Endothelial cell (in vitro differentiated cells): ENCODE measurements at regions not wholly inside any gene's neighbourhood (a gene's known extent, or its start where the extent isn't known, plus 50 kb on each side); places are given as distances from the start of the nearest gene placed in this dataset.

Source experiments
- DNase-seq: peaks from one replicate; pipeline ENCODE4 v3.0.0; 2021; ENCODE audit warnings: low spot score
- H3K27ac Mint-ChIP-seq: one replicate; pipeline ENCODE4 v1.8.0; 2021; ENCODE audit warnings: mixed read lengths, inconsistent platforms; ENCODE audit not compliant: unreplicated experiment
- H3K27me3 Mint-ChIP-seq: one replicate; pipeline ENCODE4 v1.8.0; 2021; ENCODE audit warnings: mild to moderate bottlenecking, moderate library complexity, mixed read lengths, inconsistent platforms; ENCODE audit not compliant: unreplicated experiment
- H3K36me3 Mint-ChIP-seq: one replicate; pipeline ENCODE4 v1.8.0; 2021; ENCODE audit warnings: mild to moderate bottlenecking, low read depth, mixed read lengths, inconsistent platforms; ENCODE audit not compliant: unreplicated experiment
- H3K4me1 Mint-ChIP-seq: one replicate; pipeline ENCODE4 v1.8.0; 2021; ENCODE audit warnings: mild to moderate bottlenecking, mixed read lengths, inconsistent platforms; ENCODE audit not compliant: unreplicated experiment
- H3K4me3 Mint-ChIP-seq: one replicate; pipeline ENCODE4 v1.8.0; 2021; ENCODE audit warnings: mild to moderate bottlenecking, mixed read lengths, inconsistent platforms; ENCODE audit not compliant: unreplicated experiment
- H3K9me3 Mint-ChIP-seq: one replicate; pipeline ENCODE4 v1.8.0; 2021; ENCODE audit warnings: mixed read lengths, inconsistent platforms; ENCODE audit not compliant: unreplicated experiment
- CTCF ChIP-seq: fragments of 200-600 bp; sonication (generic); IDR thresholded peaks from one replicate; pipeline ENCODE4 v1.5.0; 2021; ENCODE audit warnings: antibody characterized with exemption; ENCODE audit not compliant: unreplicated experiment

- Mint-ChIP-seq H3K36me3 (no peaks in the 10 kb centered on the region), H3K4me3 (no peak overlapping the region), H3K4me1 (no peaks in the 10 kb centered on the region), H3K27me3 (no peaks in the 10 kb centered on the region), H3K9me3 (no peaks in the 10 kb centered on the region), H3K27ac (no peak overlapping the region)
- no peak for TF ChIP-seq CTCF
- no peak for DNase-seq
Observed at GRCh38 chr15:94177112-94177511, 54.2 kb upstream of the MCTP2 start.

GRCh38 chr15:94175420-94175819 lies 55.9 kb upstream of the MCTP2 start:
- TF ChIP-seq CTCF: no peak
- DNase-seq: no peak
- H3K4me3 Mint-ChIP-seq: no peak overlapping the region
- H3K9me3 Mint-ChIP-seq: no peaks in the 10 kb centered on the region
- H3K27ac Mint-ChIP-seq: no peak overlapping the region
- no peaks in the 10 kb centered on the region for H3K27me3 Mint-ChIP-seq
- H3K4me1 Mint-ChIP-seq: no peaks in the 10 kb centered on the region
- no peaks in the 10 kb centered on the region for H3K36me3 Mint-ChIP-seq

GRCh38 chr15:94174399-94174802 lies 57.0 kb upstream of the MCTP2 start:
- Mint-ChIP-seq H3K36me3 (no peaks in the 10 kb centered on the region), H3K27ac (no peak overlapping the region), H3K4me1 (no peaks in the 10 kb centered on the region), H3K27me3 (no peaks in the 10 kb centered on the region), H3K4me3 (no peak overlapping the region), H3K9me3 (no peaks in the 10 kb centered on the region)
- no peak for TF ChIP-seq CTCF
- no peak for DNase-seq

GRCh38 chr15:94168250-94168649 lies 63.1 kb upstream of the MCTP2 start:
- DNase-seq: no peak
- H3K27ac Mint-ChIP-seq: no peak overlapping the region

GRCh38 chr15:94164971-94165370 lies 66.4 kb upstream of the MCTP2 start:
- no peak for TF ChIP-seq CTCF
- peaks cover 1% of the 10 kb centered on the region for H3K27me3 Mint-ChIP-seq
- H3K27ac Mint-ChIP-seq: no peak overlapping the region
- H3K4me1 Mint-ChIP-seq: no peaks in the 10 kb centered on the region
- H3K4me3 Mint-ChIP-seq: no peak overlapping the region
- no peak for DNase-seq
- H3K36me3 Mint-ChIP-seq: no peaks in the 10 kb centered on the region
- no peaks in the 10 kb centered on the region for H3K9me3 Mint-ChIP-seq

More at GRCh38 chr15:94168250-94168649, 63.1 kb upstream of the MCTP2 start:
- TF ChIP-seq CTCF: peak; percentile 50
- Mint-ChIP-seq H3K4me3 (no peak overlapping the region), H3K9me3 (no peaks in the 10 kb centered on the region), H3K4me1 (no peaks in the 10 kb centered on the region), H3K27me3 (peaks cover 1% of the 10 kb centered on the region), H3K36me3 (no peaks in the 10 kb centered on the region)
